Right atrium auricular region (tissue), 2 donors: ENCODE measurements at regions not wholly inside any gene's neighbourhood (a gene's known extent, or its start where the extent isn't known, plus 50 kb on each side); places are given as distances from the start of the nearest gene placed in this dataset.

Experiments
- DNase-seq: peaks from one replicate; pipeline ENCODE4 v3.0.0-alpha.2; 2019; ENCODE audit warnings: low spot score
- H3K27ac ChIP-seq, 2 donors: fragments of 200-600 bp; sonication (generic); 1 replicate in 1 of 2; 2 replicates in 1 of 2; pipeline ENCODE4 v1.5.1; 2016 to 2019
- H3K27me3 ChIP-seq, 2 donors: fragments of 200-600 bp; sonication (generic); one replicate each; pipeline versions ENCODE4 v1.5.1 to v1.6.0; 2017 to 2019
- H3K36me3 ChIP-seq: fragments of 200-600 bp; sonication (generic); one replicate; pipeline ENCODE4 v1.5.1; 2016
- H3K4me1 ChIP-seq, 2 donors: fragments of 200-600 bp; sonication (generic); one replicate each; pipeline versions ENCODE4 v1.5.1 to v1.6.0; 2017 to 2019
- H3K4me3 ChIP-seq, 2 donors: fragments of 200-600 bp; sonication (generic); 1 replicate in 1 of 2; 2 replicates in 1 of 2; pipeline ENCODE4 v1.5.1; 2017 to 2019; ENCODE audit warnings: mild to moderate bottlenecking in 1 of 2, moderate library complexity in 1 of 2
- H3K9me3 ChIP-seq, 2 donors: fragments of 200-600 bp; sonication (generic); one replicate each; pipeline ENCODE4 v1.5.1; 2019
- TF ChIP-seq, protein P1 (sequence below), 2 donors: fragments of 200-600 bp; sonication (generic); IDR thresholded peaks; one replicate each; pipeline ENCODE4 v1.5.1; 2019; ENCODE audit warnings: antibody characterized with exemption in 2 of 2

DNA sequence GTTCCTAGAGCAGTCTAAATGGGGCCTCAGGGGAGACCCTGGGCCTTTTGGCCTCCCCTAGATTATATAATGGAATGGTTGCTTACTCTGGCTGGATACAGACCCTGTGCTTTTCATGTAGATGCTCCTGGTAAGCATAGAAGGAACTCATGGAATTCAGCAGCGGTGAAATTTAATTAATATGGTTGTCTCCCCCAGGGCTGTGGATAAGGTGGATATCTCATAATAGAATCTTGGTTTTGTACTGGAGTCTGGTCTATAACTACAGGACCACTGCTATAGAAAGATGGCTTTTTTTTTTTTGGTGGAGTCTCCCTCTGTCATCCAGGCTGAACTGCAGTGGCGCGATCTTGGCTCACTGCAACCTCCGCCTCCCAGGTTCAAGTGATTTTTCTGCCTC is 84.5 kb downstream of the HRH4 start:
- Histone ChIP-seq H3K4me3 (no peak overlapping the region), H3K4me1 (no peaks in the 10 kb centered on the region), H3K9me3 (no peaks in the 10 kb centered on the region), H3K27ac (no peak overlapping the region), H3K27me3 (no peaks in the 10 kb centered on the region), H3K36me3 (no peaks in the 10 kb centered on the region)
- DNase-seq, result no peak
- TF ChIP-seq, protein P1, sequence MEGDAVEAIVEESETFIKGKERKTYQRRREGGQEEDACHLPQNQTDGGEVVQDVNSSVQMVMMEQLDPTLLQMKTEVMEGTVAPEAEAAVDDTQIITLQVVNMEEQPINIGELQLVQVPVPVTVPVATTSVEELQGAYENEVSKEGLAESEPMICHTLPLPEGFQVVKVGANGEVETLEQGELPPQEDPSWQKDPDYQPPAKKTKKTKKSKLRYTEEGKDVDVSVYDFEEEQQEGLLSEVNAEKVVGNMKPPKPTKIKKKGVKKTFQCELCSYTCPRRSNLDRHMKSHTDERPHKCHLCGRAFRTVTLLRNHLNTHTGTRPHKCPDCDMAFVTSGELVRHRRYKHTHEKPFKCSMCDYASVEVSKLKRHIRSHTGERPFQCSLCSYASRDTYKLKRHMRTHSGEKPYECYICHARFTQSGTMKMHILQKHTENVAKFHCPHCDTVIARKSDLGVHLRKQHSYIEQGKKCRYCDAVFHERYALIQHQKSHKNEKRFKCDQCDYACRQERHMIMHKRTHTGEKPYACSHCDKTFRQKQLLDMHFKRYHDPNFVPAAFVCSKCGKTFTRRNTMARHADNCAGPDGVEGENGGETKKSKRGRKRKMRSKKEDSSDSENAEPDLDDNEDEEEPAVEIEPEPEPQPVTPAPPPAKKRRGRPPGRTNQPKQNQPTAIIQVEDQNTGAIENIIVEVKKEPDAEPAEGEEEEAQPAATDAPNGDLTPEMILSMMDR (IDR thresholded peaks at IDR 0.05), result no peak

DNA sequence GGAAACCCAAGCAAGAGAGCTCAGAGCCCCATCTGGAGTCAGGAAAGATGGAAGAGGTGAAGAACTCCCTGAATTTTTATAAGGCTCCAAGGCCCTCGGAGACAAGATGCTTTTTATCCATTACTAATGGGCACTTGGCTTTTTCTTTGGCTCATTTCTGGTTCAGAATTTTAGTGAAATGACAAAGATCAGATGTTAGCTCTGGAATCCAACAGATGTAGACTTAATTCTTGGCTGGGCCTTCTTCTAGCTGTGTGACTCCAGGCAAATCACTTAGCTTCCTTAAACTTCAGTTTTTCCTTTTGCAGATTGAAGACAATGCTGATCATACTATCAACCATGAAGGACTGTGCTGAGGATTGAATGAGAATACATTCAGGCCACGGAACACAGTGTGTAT is 85.2 kb downstream of the HRH4 start:
- Histone ChIP-seq H3K36me3 (no peaks in the 10 kb centered on the region), H3K27ac (no peak overlapping the region), H3K9me3 (no peaks in the 10 kb centered on the region), H3K4me3 (no peak overlapping the region), H3K4me1 (no peaks in the 10 kb centered on the region), H3K27me3 (no peaks in the 10 kb centered on the region)
- DNase-seq, result no peak
- TF ChIP-seq, protein P1 (IDR thresholded peaks at IDR 0.05), result no peak

DNA sequence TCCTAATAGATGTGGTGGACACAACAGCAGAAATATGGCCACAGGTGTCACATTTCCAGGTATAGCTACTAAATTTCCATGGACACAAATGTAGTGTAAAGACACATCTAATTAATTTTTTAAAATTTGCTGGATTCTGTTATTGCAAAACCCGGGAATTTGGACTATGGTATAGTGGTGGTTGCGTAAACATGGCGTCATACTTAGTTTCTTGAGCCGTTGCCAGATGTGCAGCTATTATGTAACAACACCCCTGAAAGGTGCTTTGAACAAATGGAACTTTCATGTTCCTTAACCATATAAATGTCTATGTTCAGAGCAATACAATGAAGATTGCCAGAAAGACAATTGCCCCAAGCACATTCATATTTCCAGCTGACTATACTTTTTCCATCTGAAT is 85.9 kb downstream of the HRH4 start:
- TF ChIP-seq, protein P1 (IDR thresholded peaks at IDR 0.05), result no peak
- no peaks in the 10 kb centered on the region for H3K9me3 ChIP-seq
- no peak for DNase-seq
- H3K27me3 ChIP-seq, result no peaks in the 10 kb centered on the region
- no peak overlapping the region for H3K4me3 ChIP-seq
- no peaks in the 10 kb centered on the region for H3K4me1 ChIP-seq
- no peak overlapping the region for H3K27ac ChIP-seq
- H3K36me3 ChIP-seq, result no peaks in the 10 kb centered on the region

DNA sequence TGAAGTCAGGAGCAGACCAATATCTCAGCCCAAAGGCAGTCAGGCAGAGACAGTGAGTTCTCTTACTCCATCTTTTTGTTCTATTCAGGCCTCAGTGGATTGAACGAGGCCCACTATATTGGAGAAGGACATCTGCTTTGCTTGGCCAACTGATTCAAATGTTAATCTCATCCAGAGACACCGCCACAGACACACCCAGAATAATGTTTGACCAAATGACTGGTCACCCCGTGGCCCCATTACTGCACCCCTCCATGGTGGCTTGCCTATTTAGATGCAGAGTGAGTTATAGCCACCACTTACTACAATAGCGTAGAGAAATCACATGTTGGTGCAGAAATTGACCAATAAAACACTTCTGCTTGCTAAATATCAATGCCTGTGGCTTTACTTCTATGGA is 88.1 kb downstream of the HRH4 start:
- DNase-seq, result no peak
- no peaks in the 10 kb centered on the region for H3K9me3 ChIP-seq
- no peaks in the 10 kb centered on the region for H3K27me3 ChIP-seq
- TF ChIP-seq, protein P1 (IDR thresholded peaks at IDR 0.05), result no peak
- H3K4me3 ChIP-seq, result no peak overlapping the region
- H3K36me3 ChIP-seq, result no peaks in the 10 kb centered on the region
- H3K27ac ChIP-seq, result no peak overlapping the region
- no peaks in the 10 kb centered on the region for H3K4me1 ChIP-seq

DNA sequence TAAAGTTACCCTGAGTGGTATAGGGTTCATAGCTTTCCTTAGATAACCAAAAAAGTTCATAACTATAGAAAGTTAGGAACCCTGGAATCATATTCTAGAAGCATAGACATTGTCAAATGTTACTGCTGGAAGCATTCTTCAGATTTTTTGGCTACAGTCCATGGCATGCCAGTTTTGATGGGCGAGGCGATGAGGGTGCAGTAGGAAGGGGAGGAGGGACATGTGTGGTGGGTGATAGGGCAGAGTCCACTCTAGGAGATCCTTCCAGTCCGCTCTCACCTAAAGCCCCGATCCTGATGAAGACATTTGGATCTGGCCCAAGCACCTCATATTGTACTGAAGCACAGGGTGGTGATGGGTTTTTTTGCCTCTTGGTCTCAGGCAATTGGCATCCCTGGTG is 91.8 kb downstream of the HRH4 start:
- H3K4me1 ChIP-seq, result no peaks in the 10 kb centered on the region
- no peaks in the 10 kb centered on the region for H3K36me3 ChIP-seq
- H3K27ac ChIP-seq, result no peak overlapping the region
- no peak overlapping the region for H3K4me3 ChIP-seq
- TF ChIP-seq, protein P1 (IDR thresholded peaks at IDR 0.05), result no peak
- H3K27me3 ChIP-seq, result no peaks in the 10 kb centered on the region
- DNase-seq, result no peak
- no peaks in the 10 kb centered on the region for H3K9me3 ChIP-seq

DNA sequence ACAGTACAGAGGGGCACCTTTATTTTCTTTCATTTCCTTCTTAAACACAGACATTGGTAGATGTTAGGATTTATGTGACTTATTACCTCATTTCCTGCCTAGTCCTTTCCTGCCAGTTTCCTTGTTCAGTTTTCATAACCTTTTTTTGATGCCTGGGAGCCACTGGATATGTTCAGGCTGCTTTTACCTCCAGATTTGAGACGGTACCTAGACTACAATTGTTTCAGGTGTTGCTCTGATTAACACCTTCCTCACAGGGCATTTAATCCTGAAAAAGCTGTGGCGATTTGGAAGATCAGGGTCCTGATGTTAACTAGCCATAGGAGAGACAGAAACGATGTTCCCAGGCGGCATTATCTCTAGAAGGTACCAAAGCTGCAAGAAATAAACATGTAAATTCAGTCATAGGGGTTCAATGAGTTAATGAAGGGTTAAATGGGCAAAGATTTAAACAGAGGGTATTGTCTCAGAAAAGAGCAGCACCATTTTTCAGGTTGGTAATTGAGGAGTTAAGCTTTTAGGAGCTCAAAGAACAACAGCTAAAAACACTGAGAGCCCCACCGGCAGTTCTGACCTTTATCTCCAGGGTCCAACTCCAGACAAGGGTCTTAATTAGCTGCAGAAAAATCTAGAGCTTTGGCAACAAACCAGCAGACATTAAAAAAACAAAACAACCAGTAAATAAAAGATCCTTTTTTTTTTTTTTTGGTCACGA is 93.3 kb downstream of the HRH4 start:
- no peak for DNase-seq
- Histone ChIP-seq H3K4me3 (no peak overlapping the region), H3K36me3 (no peaks in the 10 kb centered on the region), H3K27me3 (no peaks in the 10 kb centered on the region), H3K9me3 (no peaks in the 10 kb centered on the region), H3K4me1 (no peaks in the 10 kb centered on the region), H3K27ac (no peak overlapping the region)
- TF ChIP-seq, protein P1 (IDR thresholded peaks at IDR 0.05), result no peak
